ENCODE measurements at regions not wholly inside any gene's neighbourhood (a gene's known extent, or its start where the extent isn't known, plus 50 kb on each side); places are given as distances from the start of the nearest gene placed in this dataset.

DNA sequence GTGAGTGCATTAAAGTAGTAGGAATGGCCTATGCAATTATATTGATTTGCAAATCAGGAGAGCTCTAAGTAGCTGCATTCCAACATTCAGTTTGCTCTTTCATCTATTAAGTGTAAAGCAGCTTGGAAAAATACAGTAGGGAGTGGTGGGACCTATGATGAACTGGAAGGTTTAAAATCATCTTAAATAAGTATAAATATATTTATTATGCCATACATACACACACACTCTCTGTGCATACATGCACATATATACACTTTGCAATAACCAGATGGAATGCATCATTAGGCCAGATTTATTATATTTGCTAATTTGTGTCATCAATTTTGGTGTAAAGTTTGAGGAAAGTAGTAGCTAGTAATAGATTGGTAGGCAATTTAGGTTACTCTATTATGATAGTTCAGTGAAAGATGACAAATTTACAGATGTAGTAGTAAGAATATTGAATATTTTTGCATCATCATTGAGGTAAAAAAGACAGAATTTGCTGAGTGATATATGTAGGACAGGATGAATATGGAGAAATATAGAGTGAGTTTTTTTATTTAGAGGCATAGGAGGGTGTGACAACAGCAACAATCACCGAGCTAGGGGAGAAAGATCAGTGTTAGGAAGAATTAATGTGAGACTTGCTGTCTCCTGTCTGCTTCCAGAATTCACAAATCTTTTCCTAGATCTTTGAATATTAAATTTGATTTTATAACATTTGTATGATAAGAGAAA lies 961.0 kb upstream of the CDH2 start:
- FAIRE-seq = no peak

DNA sequence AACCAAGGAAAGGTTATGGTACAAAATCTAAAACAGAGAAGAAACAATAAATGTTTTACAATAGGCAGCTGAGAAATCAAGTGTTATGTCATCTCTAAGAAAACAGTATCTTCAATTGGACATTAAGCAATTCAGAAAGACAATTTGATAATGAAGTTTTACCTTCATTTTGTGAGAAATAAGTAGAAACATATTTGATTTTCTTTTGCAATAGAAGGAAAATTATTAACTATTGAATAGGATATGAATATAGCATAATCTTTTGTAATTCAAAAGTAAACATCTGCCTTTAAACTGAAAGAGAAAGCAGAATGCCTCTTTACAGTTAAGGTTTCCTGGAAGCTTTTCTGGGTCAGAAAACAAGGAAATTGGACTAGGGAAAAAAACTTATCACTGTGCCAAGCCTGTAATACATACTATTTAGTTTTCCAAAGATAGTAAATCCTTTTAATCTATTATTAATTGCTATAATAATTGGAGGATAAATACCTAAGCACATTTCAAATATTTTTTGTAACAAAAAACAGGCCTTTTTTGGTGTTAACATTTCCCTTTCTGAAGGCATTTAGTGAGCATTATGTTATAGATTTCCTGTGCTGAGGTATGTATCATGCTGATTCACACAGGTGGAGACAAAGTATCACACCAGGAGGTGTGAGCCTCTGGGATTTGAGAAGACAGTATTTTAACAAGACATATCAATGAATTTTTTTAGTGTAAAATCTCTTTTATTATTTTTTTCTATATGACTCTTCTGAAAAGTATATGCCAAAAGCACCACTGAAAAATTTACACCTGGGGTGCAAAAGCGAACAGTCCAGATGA lies 947.0 kb upstream of the CDH2 start:
- FAIRE-seq = no peak

DNA sequence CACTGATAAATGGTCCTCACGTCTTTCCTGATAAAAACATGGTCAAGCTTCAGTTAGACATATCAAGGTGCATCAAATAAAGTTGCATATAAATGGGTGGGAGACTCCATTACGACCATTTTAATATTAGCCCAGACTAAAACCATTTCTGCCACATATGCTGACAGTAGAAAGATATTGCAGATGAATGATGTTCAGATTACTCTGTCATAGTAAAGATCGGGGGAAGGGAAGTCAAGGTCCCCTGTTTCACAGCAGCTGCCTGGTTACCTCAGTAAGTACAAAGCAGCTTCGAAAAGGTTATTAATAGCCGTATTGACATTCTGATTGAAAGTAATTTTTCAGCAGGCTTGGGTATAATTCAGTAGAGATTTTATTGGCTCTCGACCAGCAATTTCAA lies 927.7 kb upstream of the CDH2 start:
- no peak for FAIRE-seq

DNA sequence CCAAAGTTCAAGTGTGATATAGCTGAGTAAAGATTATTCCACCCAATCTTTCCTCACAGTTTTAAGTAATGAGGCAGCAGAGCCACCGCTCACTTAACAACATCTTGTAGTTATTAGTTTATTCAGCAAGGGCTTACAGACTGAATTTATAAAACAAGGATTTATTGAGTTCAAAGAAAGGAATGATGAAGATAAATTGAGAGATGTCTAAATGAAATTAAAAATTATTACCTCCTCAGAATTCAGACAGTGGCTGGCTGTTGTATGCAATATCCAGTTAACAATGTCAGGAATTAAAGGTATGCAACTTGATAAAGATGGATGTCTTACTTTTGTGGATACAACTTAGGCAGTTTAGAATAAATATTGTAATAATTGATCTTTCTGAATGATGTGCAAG lies 927.3 kb upstream of the CDH2 start:
- no peak for FAIRE-seq

DNA sequence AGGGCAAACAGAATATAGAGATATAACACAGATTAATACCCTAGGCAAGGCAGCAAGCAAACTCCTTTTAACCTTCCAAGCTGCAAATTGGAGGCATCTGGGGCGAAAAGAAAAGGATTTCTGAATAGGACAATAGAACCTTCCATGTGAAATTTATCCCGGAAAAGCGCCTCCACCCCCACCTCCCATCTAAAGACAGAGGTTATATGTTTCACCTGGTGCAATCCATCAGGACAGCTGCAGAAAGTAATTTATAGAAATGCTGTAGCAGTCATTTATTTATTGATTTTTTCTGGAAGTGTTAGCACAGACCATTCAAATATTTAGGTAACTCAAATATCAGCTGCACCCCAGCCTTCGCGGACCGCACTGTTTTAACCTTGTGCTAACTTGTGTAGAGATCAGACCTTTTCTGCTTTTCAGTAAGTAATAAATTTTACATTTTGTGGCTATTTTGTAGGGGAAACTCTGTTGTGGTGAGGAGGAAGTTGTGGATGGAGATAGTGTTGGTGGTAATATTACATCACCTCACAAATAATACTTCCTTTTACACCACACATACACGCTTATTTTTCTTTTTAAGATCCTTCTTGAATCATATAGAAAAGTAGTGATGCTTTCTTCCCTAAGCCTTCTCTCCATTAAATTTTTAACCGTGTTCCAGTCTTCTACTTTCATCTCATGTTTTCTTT lies 919.3 kb upstream of the CDH2 start:
- FAIRE-seq = no peak

DNA sequence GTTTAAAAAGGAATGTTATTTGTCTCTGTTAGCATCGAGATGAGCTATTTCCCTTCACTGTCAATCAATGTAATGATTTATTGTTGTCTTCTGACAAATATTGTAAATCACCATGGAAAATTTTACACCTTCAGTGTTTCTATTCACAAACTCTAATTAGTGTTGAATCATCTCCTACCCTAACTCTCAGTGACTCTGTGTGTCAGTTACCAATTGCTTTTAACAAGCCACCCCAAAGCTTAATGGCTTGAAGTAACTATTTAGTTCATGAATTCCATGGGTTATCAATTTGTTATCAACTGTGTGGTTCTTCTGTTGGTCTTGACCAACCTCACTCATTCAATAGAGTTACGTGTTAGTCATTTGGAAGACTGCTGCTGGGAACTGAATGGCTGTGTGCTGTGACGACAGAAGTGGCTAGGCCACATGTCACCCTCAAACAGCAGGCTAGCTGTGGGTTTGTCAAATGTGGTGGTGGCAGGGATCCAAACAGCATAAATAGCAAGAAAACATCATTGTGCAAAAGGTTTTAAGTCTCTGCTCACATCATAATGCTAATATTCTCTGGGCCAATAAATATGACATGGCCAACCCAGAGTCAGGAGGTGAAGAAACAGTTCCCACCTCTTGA lies 910.8 kb upstream of the CDH2 start:
- FAIRE-seq = no peak

DNA sequence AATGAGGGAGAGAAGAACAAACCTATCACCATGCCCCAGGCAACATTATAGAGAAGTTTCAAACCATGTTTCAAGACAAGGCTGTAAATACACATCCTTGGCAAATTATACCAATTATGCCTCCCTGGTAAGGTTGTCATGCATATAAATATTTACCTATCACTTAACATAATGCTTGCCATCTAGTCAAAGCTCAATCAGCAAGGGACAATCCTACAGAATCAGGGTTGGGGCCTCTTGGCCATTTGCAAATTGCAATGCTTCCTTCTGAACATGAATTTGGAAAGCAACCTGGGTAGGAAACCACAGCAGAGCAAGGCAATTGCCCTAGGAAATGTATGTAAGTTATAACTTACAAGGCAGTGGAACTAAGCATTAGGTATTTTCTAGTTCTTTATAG lies 907.2 kb upstream of the CDH2 start:
- no peak for FAIRE-seq

DNA sequence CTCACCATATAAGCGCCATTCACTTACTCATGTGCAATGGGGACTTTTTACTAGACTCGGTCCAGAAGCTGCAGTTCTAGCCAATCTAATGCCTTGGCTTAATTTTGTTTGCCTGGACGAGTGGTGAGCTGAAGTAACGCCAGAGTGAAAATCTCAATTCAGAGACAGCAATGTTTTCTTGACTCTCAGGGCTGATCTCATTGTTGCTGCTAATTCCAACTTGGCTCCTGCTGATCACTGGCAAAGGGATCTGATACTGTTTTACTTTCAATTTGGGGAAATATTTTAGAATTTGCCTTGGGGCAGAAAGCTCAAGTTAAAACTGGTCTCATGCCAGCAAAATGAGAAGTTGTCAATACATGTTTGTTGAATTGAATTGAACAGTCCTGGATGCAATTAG lies 906.6 kb upstream of the CDH2 start:
- no peak for FAIRE-seq

GRCh38 chr18:29080946-29081345 lies 904.0 kb upstream of the CDH2 start:
- no peak for FAIRE-seq

DNA sequence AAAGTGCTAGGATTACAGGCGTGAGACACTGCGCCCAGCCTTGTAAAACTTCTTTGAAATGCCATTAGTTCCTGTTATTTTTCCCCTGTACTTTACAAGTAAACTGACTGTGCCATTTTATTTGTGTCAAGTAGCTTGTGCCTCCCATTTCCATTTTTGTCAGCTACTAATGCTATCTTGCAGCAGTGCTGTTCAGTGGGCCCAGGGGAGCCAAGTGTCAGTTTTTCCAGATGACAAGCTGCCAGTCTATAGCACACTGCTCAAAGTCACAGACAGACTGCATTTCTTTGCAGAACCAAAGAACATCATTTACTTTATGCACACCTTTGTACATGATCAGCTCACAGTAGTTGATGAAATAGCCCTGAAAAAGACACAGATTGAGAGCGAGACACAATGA lies 901.3 kb upstream of the CDH2 start:
- FAIRE-seq = no peak

DNA sequence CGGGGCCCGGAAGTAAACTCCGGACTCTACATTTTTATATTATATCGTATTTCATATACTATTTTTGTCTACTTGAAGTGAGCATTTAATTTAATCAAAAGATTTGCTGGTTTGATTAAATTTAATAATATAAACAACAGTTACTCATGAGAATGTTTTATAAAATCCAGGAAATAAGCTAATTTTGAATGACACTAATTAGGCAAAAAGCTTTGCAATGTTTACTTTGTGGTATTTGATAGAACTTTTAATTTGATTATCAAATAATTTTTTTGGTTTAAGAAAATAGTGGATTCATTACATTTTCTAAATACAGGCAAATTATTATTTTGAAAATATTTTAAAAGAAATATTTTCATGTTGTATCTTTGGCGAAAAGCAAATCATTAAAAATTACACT lies 900.4 kb upstream of the CDH2 start:
- no peak for FAIRE-seq

DNA sequence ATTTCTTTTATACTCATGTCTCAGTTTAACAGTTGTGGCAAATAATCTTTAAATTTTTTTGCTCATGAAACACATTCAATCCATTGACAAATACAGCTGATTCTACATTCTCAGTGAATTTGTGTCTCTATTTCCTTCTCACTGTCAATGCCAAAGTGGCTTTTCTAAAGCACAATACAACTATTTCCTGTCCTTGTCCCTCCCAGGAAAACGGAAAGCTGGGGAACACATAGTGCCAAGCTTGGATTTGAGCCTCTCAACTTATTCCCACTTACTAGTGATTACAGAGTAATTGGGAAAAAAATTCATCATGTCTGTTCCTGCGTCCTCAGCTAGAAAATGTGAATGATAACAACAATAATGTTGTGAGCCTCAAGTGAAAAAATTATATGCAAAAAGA lies 899.7 kb upstream of the CDH2 start:
- FAIRE-seq = no peak

DNA sequence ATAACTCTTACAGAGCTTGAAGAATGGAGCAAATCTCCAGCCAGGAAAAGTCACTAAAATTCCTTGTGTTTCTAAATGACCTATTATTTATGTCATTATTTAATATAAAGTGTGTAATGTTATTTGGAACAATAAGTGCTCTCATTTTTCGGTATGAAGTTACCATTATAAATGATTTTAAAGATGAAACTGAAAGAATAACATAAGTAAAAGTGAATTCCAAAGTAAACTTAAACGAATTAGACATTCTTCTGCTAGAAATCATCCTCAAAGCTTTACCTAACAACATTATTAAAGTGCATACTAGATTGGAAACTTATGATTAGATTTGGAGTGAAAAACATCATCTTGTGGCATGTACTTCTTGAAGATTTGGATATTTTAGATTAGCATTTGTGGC lies 897.2 kb upstream of the CDH2 start:
- FAIRE-seq = no peak

DNA sequence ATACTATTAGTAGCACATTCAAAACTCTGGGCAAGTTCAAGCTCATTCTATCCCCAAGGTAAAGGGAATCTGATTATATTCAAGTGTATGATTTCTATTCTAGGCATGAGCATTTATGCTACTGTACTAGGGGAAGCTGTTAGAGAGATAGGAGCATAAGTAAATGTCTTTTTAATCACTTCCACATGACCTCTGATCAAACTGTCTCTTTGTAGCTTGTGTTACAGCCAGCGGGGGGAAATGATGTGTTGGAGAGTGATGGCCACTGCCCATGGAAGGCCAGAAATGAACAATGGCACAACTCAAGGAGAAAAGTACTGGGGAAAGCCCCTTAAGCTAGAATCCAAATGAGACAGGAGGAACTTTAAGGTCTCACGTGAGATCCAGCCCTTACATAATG lies 894.9 kb upstream of the CDH2 start:
- FAIRE-seq = no peak

DNA sequence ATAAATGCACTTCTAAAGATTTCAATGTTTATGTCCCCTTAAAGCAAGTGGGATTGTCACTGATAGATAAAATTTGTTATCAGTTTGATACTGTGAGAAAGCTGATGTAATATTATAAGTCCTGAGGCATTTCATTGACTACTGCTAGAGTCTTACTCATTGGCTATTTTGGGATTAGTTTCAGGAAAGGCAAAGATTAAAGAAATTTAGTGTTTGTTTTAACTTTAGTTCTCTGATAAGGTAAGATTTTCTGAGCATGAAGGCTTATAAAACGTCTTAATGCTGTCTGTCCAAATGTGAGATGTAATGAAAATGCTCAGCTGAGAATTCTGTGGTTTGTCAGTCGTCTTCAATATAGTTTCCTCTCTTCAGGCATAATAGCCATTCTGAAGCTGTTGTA lies 886.4 kb upstream of the CDH2 start:
- FAIRE-seq = no peak

- no peak for FAIRE-seq
Measured at GRCh38 chr18:29062921-29063320, 886.0 kb upstream of the CDH2 start.

DNA sequence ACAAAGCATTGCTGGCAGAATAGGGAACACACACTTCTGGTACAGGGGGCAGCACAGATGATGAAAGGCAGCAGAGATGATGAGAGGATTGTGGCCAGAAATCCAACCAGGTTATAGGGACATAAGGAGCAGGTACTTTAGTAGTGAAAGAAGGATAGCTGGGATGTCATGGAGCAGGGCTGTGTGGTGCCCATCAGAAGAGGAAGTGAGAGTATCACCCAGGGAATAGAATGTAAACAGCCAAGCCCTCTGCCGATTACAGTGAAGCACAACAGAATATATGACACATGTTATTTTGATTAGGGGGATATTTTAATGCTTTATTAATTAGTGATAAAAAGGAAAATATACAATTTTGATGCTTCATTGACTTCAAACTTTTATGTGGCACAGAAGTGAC lies 883.4 kb upstream of the CDH2 start:
- no peak for FAIRE-seq

- FAIRE-seq = no peak
Measured at GRCh38 chr18:29057703-29058102, 880.8 kb upstream of the CDH2 start.

GRCh38 chr18:29056800-29057199 lies 879.9 kb upstream of the CDH2 start:
- FAIRE-seq = no peak

DNA sequence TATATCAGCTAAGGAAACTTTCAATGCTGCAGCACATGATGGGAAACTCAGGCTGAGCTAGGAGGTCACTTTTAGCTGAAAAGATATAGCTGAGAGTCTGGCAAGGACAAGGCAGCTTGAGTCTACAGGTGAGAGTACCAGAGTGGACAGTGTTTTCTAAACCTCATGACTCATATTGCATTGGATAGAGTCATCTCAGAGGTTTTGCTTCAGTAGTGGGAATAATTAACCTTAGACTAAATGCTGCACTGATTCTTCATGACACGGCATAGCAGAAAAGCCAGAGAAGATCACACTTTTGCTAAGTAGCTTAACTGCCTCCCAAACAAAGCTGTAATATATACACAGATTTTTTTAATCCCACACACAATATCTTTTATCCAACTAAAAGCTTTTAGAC lies 865.0 kb upstream of the CDH2 start:
- no peak for FAIRE-seq

GRCh38 chr18:29034113-29034856 lies 857.4 kb upstream of the CDH2 start:
- no peak for FAIRE-seq

DNA sequence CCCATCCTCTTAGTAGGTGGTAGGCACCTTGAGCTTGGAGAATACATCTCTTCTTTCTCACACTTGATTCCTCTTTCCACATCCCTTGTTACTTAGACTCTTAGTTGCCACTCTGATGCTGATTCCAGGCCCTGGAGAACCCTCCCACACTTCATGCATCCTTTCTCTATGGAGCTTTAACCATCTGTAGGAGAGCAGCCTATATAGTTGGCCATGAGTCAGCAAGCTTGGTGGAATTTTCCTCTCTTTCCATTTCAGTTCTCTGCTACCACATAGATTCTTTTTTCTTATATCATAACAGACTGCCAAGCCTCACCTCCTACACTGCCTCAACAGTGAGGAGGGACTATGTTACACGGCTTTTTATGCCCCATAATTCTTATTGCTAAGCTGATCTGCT lies 851.6 kb upstream of the CDH2 start:
- FAIRE-seq = no peak

GRCh38 chr18:29018976-29019375 lies 842.0 kb upstream of the CDH2 start:
- no peak for FAIRE-seq
